ENCODE measurements at regions not wholly inside any gene's neighbourhood (a gene's known extent, or its start where the extent isn't known, plus 50 kb on each side); places are given as distances from the start of the nearest gene placed in this dataset.

DNA sequence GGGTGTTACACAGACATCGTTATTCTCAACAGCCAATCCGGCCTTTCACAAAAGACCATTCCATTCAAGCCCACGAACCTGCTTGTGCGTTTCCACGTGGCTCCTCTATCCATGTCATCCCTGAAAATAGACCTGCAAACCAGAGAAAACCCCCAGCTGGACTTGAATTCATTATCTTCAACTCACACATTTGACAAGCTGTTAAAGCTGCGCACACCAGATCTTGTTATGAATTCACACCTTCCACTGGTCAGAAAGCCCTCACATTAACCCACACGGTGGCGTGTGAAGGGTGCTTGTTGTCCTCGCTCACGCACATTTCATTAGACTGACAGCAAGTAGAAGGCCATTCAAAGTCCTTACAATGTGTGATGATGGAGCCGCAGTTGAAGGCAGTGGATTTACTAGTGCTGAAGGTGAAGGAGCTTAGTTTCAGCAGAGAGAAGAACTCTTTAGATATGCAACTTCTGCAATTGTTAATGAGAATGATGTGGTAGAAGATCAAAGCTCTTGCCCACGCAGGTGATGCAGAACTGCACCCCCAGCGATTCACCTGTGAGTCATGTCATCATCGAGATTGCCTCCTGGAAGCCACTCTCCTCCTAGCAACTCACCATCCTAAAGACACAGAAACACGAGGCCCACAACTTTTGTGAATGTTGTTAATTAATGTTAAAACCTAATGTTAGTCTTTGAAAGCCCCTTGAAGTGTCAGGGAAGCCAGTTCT, 224.8 kb upstream of the SOX11 start:
- FAIRE-seq, result no peak
- H3K9ac ChIP-seq (ENCODE audit: control insufficient read depth, insufficient read depth, low read length), result no peak overlapping the region
- ChIA-PET RAD21 (ENCODE audit: unreplicated experiment) (no interaction called here), SMC1A (ENCODE audit: uncharacterized antibody, unreplicated experiment) (no interaction called here), CTCF (no interaction called here), POLR2A (no interaction called here)
- no peaks in the 10 kb centered on the region for H3K4me1 ChIP-seq (ENCODE audit: control insufficient read depth, insufficient read depth, low read length)
- no peaks in the 10 kb centered on the region for H3K36me3 ChIP-seq (ENCODE audit: control insufficient read depth in 2 of 2, insufficient read depth in 2 of 2, low read length in 1 of 2)
- H3K27ac ChIP-seq (ENCODE audit: control insufficient read depth, insufficient read depth), result no peak overlapping the region
- H4K20me1 ChIP-seq (ENCODE audit: control insufficient read depth, insufficient read depth), result no peaks in the 10 kb centered on the region
- no peaks in the 10 kb centered on the region for H3K9me3 ChIP-seq (replicated peaks; ENCODE audit: control insufficient read depth, insufficient read depth, low read length)
- H3K4me2 ChIP-seq (ENCODE audit: control insufficient read depth, insufficient read depth), result no peak overlapping the region
- no peaks in the 10 kb centered on the region; a peak in 1 of 4 replicates for H3K27me3 ChIP-seq (replicated peaks in 1 of 2; ENCODE audit: control insufficient read depth in 2 of 2, insufficient read depth in 2 of 2, low read length in 1 of 2)
- no peak for DNase-seq (ENCODE audit: low read depth, low spot score)
- in situ Hi-C loops (cut with MboI), result no loop called here
- no TSS peak for BruUV-seq (replicated peaks)
- WGBS (ENCODE audit: insufficient coverage, insufficient replicate concordance, low lambda C conversion rate, missing lambda C conversion rate), result 26% methylated on average over 15 of the region's 15 CpGs
- no peaks in the 10 kb centered on the region for H3K79me2 ChIP-seq (ENCODE audit: control insufficient read depth, insufficient read depth, low read length)
- intact Hi-C loops (cut with micrococcal nuclease; ENCODE audit: unreplicated experiment), result no loop called here
- no peak overlapping the region for H2AFZ ChIP-seq (ENCODE audit: control insufficient read depth, low read depth, low read length)
- ATAC-seq, result no peak
- no peak overlapping the region for H3K4me3 ChIP-seq
- TF ChIP-seq FOXM1 (IDR thresholded peaks at IDR 0.05; ENCODE audit: low read depth, low read length), result no peak
- no peak for TF ChIP-seq RCOR1 (conservative IDR thresholded peaks at IDR 0.05; ENCODE audit: low read depth, low read length)
- TF ChIP-seq ZNF274 (IDR thresholded peaks at IDR 0.05; ENCODE audit: insufficient read depth, insufficient read length), result no peak
- no peak for TF ChIP-seq SMAD5 (IDR thresholded peaks at IDR 0.05; ENCODE audit: low read depth)
- no peak for TF ChIP-seq SRF (IDR thresholded peaks at IDR 0.05; ENCODE audit: low read depth in 2 of 2, low read length in 2 of 2)
- TF ChIP-seq WRNIP1 (IDR thresholded peaks at IDR 0.05; ENCODE audit: borderline replicate concordance, low read depth, low read length), result no peak
- no peak for TF ChIP-seq RBBP5 (conservative IDR thresholded peaks at IDR 0.05)
- no peak for TF ChIP-seq CBFB (IDR thresholded peaks at IDR 0.05; ENCODE audit: low read depth)
- TF ChIP-seq, protein P1, sequence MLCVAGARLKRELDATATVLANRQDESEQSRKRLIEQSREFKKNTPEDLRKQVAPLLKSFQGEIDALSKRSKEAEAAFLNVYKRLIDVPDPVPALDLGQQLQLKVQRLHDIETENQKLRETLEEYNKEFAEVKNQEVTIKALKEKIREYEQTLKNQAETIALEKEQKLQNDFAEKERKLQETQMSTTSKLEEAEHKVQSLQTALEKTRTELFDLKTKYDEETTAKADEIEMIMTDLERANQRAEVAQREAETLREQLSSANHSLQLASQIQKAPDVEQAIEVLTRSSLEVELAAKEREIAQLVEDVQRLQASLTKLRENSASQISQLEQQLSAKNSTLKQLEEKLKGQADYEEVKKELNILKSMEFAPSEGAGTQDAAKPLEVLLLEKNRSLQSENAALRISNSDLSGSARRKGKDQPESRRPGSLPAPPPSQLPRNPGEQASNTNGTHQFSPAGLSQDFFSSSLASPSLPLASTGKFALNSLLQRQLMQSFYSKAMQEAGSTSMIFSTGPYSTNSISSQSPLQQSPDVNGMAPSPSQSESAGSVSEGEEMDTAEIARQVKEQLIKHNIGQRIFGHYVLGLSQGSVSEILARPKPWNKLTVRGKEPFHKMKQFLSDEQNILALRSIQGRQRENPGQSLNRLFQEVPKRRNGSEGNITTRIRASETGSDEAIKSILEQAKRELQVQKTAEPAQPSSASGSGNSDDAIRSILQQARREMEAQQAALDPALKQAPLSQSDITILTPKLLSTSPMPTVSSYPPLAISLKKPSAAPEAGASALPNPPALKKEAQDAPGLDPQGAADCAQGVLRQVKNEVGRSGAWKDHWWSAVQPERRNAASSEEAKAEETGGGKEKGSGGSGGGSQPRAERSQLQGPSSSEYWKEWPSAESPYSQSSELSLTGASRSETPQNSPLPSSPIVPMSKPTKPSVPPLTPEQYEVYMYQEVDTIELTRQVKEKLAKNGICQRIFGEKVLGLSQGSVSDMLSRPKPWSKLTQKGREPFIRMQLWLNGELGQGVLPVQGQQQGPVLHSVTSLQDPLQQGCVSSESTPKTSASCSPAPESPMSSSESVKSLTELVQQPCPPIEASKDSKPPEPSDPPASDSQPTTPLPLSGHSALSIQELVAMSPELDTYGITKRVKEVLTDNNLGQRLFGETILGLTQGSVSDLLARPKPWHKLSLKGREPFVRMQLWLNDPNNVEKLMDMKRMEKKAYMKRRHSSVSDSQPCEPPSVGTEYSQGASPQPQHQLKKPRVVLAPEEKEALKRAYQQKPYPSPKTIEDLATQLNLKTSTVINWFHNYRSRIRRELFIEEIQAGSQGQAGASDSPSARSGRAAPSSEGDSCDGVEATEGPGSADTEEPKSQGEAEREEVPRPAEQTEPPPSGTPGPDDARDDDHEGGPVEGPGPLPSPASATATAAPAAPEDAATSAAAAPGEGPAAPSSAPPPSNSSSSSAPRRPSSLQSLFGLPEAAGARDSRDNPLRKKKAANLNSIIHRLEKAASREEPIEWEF (IDR thresholded peaks at IDR 0.05; ENCODE audit: insufficient replicate concordance, low read depth, low read length), result no peak
- TF ChIP-seq ZNF24 (IDR thresholded peaks at IDR 0.05), result no peak
- TF ChIP-seq, protein P2, sequence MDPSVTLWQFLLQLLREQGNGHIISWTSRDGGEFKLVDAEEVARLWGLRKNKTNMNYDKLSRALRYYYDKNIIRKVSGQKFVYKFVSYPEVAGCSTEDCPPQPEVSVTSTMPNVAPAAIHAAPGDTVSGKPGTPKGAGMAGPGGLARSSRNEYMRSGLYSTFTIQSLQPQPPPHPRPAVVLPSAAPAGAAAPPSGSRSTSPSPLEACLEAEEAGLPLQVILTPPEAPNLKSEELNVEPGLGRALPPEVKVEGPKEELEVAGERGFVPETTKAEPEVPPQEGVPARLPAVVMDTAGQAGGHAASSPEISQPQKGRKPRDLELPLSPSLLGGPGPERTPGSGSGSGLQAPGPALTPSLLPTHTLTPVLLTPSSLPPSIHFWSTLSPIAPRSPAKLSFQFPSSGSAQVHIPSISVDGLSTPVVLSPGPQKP (IDR thresholded peaks at IDR 0.05; ENCODE audit: low read depth, low read length), result no peak
- no peak for TF ChIP-seq YY1 (IDR thresholded peaks at IDR 0.05; ENCODE audit: low read depth, low read length)
- no peak for TF ChIP-seq CREB1 (IDR thresholded peaks at IDR 0.05; ENCODE audit: low read depth)
- no peak for TF ChIP-seq SIX5 (IDR thresholded peaks at IDR 0.05; ENCODE audit: low read depth, low read length, severe bottlenecking)
- TF ChIP-seq TCF3 (IDR thresholded peaks at IDR 0.05; ENCODE audit: borderline replicate concordance, insufficient read depth, low read depth, low read length), result no peak
- TF ChIP-seq, protein P3, sequence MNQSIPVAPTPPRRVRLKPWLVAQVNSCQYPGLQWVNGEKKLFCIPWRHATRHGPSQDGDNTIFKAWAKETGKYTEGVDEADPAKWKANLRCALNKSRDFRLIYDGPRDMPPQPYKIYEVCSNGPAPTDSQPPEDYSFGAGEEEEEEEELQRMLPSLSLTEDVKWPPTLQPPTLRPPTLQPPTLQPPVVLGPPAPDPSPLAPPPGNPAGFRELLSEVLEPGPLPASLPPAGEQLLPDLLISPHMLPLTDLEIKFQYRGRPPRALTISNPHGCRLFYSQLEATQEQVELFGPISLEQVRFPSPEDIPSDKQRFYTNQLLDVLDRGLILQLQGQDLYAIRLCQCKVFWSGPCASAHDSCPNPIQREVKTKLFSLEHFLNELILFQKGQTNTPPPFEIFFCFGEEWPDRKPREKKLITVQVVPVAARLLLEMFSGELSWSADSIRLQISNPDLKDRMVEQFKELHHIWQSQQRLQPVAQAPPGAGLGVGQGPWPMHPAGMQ (IDR thresholded peaks at IDR 0.05; ENCODE audit: borderline replicate concordance), result no peak
- TF ChIP-seq NFYB (IDR thresholded peaks at IDR 0.05; ENCODE audit: insufficient read depth, low read depth, low read length), result no peak
- TF ChIP-seq CBX3 (IDR thresholded peaks at IDR 0.05; ENCODE audit: borderline replicate concordance, low read depth), result no peak

Measured in GM12878 (cell line).